ENCODE measurements at regions not wholly inside any gene's neighbourhood (a gene's known extent, or its start where the extent isn't known, plus 50 kb on each side); places are given as distances from the start of the nearest gene placed in this dataset.

DNA sequence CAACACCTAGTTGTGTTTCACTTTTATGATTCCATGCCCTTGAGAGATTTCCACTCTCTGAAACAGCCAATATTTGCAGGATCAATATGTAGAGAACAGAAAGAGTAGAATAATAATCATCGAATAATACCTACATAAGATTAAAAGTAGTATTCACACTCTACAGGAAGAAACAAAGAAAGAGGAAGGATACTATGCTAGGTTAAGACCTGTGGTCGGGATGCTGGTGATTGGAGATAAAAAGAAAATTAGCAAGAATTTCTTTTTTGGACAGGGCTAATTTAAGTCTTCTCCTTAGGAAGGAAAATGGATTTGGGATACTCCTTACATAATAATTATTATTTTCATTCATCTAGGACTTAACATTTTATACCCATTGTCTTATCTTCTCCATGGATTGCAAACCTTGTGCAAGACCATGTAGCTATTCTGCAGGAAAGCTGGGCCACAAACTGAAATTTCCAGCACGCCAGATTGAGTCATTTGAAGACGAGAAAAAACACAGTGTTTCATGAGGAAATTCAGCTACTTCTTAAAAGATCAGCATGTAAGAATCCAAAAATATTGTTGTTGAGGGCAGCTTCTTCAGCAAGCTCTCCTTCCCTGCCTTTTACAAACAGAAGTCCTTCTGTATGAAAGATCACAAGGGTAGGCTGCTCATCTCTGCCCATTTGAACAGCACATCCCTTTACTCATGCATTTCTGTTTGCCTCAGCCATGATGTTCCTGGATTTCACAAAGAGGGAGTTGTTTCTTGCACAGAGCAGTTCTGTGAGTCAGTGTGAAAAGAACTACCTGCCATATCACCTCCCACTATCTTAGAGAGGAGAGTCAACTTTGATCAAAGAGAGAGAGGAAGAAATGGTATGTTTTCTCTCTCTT, 90.7 kb downstream of the FAM76B start:
- Mint-ChIP-seq H3K4me1 (ENCODE audit: low read depth) (peaks cover 48% of the 10 kb centered on the region), H3K9me3 (peaks cover 3% of the 10 kb centered on the region), H3K27ac (peak overlapping the region; percentile 92), H3K27me3 (no peaks in the 10 kb centered on the region), H3K36me3 (ENCODE audit: low read depth) (no peaks in the 10 kb centered on the region), H3K4me3 (peak overlapping the region; percentile 66)
- Histone ChIP-seq H3K27ac (ENCODE audit: low read depth in 1 of 2, low read length in 2 of 2) (peak overlapping the region; percentile 78 to 87), H3K36me3 (ENCODE audit: insufficient read depth, low read length) (no peaks in the 10 kb centered on the region), H3K27me3 (ENCODE audit: control insufficient read depth in 1 of 2, insufficient read depth in 2 of 2, low read length in 2 of 2) (no peaks in the 10 kb centered on the region), H3K4me1 (ENCODE audit: insufficient read depth, low read length) (peaks cover 56% of the 10 kb centered on the region), H3K9me3 (ENCODE audit: control insufficient read depth in 1 of 2, insufficient read depth in 1 of 2, low read length in 2 of 2) (peaks cover 0 to 4% of the 10 kb centered on the region in 2 experiments), H3K4me3 (ENCODE audit: low read length) (no peak overlapping the region)
- ChIA-PET POLR2A (interaction anchor here (0.8 to 2.6 kb wide), 20 partner anchors 10 to 774 kb away, joined by 3 to 47 read pairs (median 6); partner anchors contain the start of genes CEP57, ENDOD1, FAM76B and SESN3), CTCF (interaction anchor here (1.0 to 1.3 kb wide), 5 partner anchors 26 to 544 kb away, joined by 3 to 4 read pairs (median 3); no protein-coding TSS in a partner anchor)
- DNase-seq (peak in 3 of 14 experiments; percentile 17 to 31 (median 30)), ATAC-seq (ENCODE audit: poor library complexity) (peak; percentile 33)
- intact Hi-C loops (cut with DNase I, micrococcal nuclease), result loop anchor here in 1 of 2 experiments (2.0 kb wide), 1 partner anchor 14 kb away; no protein-coding TSS in a partner anchor
- TF ChIP-seq, protein P1, sequence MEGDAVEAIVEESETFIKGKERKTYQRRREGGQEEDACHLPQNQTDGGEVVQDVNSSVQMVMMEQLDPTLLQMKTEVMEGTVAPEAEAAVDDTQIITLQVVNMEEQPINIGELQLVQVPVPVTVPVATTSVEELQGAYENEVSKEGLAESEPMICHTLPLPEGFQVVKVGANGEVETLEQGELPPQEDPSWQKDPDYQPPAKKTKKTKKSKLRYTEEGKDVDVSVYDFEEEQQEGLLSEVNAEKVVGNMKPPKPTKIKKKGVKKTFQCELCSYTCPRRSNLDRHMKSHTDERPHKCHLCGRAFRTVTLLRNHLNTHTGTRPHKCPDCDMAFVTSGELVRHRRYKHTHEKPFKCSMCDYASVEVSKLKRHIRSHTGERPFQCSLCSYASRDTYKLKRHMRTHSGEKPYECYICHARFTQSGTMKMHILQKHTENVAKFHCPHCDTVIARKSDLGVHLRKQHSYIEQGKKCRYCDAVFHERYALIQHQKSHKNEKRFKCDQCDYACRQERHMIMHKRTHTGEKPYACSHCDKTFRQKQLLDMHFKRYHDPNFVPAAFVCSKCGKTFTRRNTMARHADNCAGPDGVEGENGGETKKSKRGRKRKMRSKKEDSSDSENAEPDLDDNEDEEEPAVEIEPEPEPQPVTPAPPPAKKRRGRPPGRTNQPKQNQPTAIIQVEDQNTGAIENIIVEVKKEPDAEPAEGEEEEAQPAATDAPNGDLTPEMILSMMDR (IDR thresholded peaks at IDR 0.05), result no peak

DNA sequence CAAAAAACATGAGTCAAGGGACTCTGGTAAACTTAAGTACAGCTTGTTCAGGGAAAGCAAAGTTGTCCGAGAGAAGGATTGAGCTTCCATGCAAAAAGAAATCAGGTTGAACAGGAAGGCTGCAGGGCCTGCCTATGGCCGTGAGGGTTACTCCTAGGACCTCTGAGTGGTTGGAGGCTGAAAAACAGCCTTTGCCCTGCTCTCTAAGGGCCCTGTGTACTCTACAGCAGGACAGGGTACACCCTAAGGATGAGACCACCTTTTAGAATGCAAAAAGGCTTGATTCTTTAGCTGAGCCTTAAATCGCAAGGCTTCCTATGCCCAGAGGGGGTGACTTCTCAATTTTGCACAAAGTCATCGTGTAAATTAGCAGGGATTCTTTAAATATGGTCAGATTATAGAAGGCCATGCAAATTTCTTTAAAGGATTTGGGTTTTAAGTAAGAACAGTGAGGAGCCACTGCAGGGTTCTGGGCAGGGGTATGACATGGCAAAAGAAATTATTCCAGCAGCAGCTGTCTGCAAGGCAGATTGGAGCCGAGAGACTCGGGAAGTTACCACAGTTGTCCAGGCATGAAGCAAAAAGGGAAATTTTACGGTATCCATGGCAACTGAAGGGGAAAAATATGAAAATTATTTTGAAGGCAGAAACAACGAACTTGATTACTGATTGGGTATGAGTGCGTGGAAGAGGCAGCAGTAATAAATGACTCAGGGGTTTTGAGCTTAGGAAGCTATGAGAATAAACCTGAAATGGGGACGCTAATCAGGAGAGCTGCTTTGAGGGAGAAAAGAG, 91.8 kb downstream of the FAM76B start:
- Mint-ChIP-seq H3K4me1 (ENCODE audit: low read depth) (peaks cover 48% of the 10 kb centered on the region), H3K27me3 (no peaks in the 10 kb centered on the region), H3K9me3 (peaks cover 3% of the 10 kb centered on the region), H3K27ac (peak overlapping the region; percentile 92), H3K36me3 (ENCODE audit: low read depth) (no peaks in the 10 kb centered on the region), H3K4me3 (no peak overlapping the region)
- no peak for ATAC-seq (ENCODE audit: poor library complexity)
- Histone ChIP-seq H3K27ac (ENCODE audit: low read depth in 1 of 2, low read length in 2 of 2) (no peak overlapping the region), H3K9me3 (ENCODE audit: control insufficient read depth in 1 of 2, insufficient read depth in 1 of 2, low read length in 2 of 2) (peaks cover 0 to 4% of the 10 kb centered on the region in 2 experiments), H3K4me3 (ENCODE audit: low read length) (no peak overlapping the region), H3K36me3 (ENCODE audit: insufficient read depth, low read length) (no peaks in the 10 kb centered on the region), H3K27me3 (ENCODE audit: control insufficient read depth in 1 of 2, insufficient read depth in 2 of 2, low read length in 2 of 2) (no peaks in the 10 kb centered on the region), H3K4me1 (ENCODE audit: insufficient read depth, low read length) (peaks cover 48% of the 10 kb centered on the region)
- intact Hi-C loops (cut with DNase I, micrococcal nuclease), result loop anchor here in 1 of 2 experiments (2.0 kb wide), 1 partner anchor 13 kb away; no protein-coding TSS in a partner anchor
- TF ChIP-seq, protein P1 (IDR thresholded peaks at IDR 0.05), result no peak
- POLR2A ChIA-PET, result interaction anchor here (0.9 to 2.6 kb wide), 5 partner anchors 9 to 544 kb away, joined by 3 to 19 read pairs (median 4); no protein-coding TSS in a partner anchor
- peak in 2 of 14 experiments; percentile 43 to 44 for DNase-seq
- CTCF ChIA-PET, result interaction anchor here (1.1 to 1.2 kb wide), 2 partner anchors 9 to 630 kb away, joined by 3 read pairs; no protein-coding TSS in a partner anchor

DNA sequence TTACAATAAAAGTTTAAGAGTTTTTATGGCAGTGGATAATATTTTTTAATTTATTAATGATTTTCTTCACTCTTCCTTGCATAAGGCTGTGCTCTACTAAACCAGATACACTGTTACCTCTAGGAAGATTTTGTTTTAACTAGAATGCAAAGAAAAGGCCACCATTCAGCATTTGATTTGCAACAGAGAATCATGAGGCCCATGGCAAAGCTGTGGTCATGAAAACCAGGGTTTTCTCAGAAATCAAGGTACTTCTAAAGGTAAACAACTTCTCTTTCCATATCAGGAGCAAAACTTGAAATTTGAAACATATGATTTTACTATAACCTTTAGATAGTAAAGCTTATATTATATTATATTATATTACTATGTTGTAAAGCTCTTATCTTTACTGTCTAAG, 94.4 kb downstream of the FAM76B start:
- Mint-ChIP-seq H3K9me3 (peaks cover 3% of the 10 kb centered on the region), H3K27me3 (no peaks in the 10 kb centered on the region), H3K27ac (no peak overlapping the region), H3K4me3 (no peak overlapping the region), H3K36me3 (ENCODE audit: low read depth) (no peaks in the 10 kb centered on the region), H3K4me1 (ENCODE audit: low read depth) (peaks cover 33% of the 10 kb centered on the region)
- intact Hi-C loops (cut with DNase I, micrococcal nuclease), result no loop called here
- ATAC-seq (ENCODE audit: poor library complexity) (no peak), DNase-seq (no peak)
- ChIA-PET POLR2A (interaction anchor here (0.6 to 2.0 kb wide), 3 partner anchors 11 to 464 kb away, joined by 3 to 8 read pairs (median 7); partner anchors contain the start of gene SESN3), CTCF (interaction anchor here (1.4 to 3.5 kb wide), 2 partner anchors 11 to 69 kb away, joined by 3 to 18 read pairs; no protein-coding TSS in a partner anchor)
- H3K9me3 ChIP-seq (ENCODE audit: control insufficient read depth in 1 of 2, insufficient read depth in 1 of 2, low read length in 2 of 2), result peaks cover 0 to 4% of the 10 kb centered on the region in 2 experiments
- H3K4me3 ChIP-seq (ENCODE audit: low read length), result no peak overlapping the region
- no peak overlapping the region for H3K27ac ChIP-seq (ENCODE audit: low read depth in 1 of 2, low read length in 2 of 2)
- H3K36me3 ChIP-seq (ENCODE audit: insufficient read depth, low read length), result no peaks in the 10 kb centered on the region
- no peaks in the 10 kb centered on the region for H3K27me3 ChIP-seq (ENCODE audit: control insufficient read depth in 1 of 2, insufficient read depth in 2 of 2, low read length in 2 of 2)
- TF ChIP-seq, protein P1 (IDR thresholded peaks at IDR 0.05), result no peak
- H3K4me1 ChIP-seq (ENCODE audit: insufficient read depth, low read length), result peaks cover 30% of the 10 kb centered on the region
